ENCODE measurements at regions not wholly inside any gene's neighbourhood (a gene's known extent, or its start where the extent isn't known, plus 50 kb on each side); places are given as distances from the start of the nearest gene placed in this dataset.
A peak's percentile ranks its signal among the peaks of the same experiment; 100 is the strongest.
"Not testable (repeated sequence)": the region's sequence is repeated elsewhere in the genome, so short reads cannot be mapped to it uniquely, and the experiment has no call there.

- DNase-seq (ENCODE audit: low read depth in 2 of 2): peak; percentile 93 to 97
Observed at GRCh38 chr4:3955321-3956164, 189.4 kb downstream of the ADRA2C start.

GRCh38 chr4:3956165-3956867 lies 190.1 kb downstream of the ADRA2C start:
- not testable (repeated sequence) for DNase-seq (ENCODE audit: low read depth in 2 of 2)

GRCh38 chr4:3961091-3961672 lies 195.0 kb downstream of the ADRA2C start:
- not testable (repeated sequence) for DNase-seq (ENCODE audit: low read depth in 2 of 2)

- not testable (repeated sequence) for DNase-seq (ENCODE audit: low read depth in 2 of 2)
Observed at GRCh38 chr4:3964572-3965278, 198.5 kb downstream of the ADRA2C start.

GRCh38 chr4:3967204-3967603 lies 201.0 kb downstream of the ADRA2C start:
- not testable (repeated sequence) for DNase-seq (ENCODE audit: low read depth in 2 of 2)

GRCh38 chr4:3972626-3973025 lies 206.4 kb downstream of the ADRA2C start:
- DNase-seq (ENCODE audit: low read depth in 2 of 2): not testable (repeated sequence)

- DNase-seq (ENCODE audit: low read depth in 2 of 2): not testable (repeated sequence)
Observed at GRCh38 chr4:3973581-3974200, 207.5 kb downstream of the ADRA2C start.

GRCh38 chr4:3983518-3984125 lies 217.4 kb downstream of the ADRA2C start:
- DNase-seq (ENCODE audit: low read depth in 2 of 2): not testable (repeated sequence)

- DNase-seq (ENCODE audit: low read depth in 2 of 2): not testable (repeated sequence)
Observed at GRCh38 chr4:3984796-3985195, 218.6 kb downstream of the ADRA2C start.

- not testable (repeated sequence) for DNase-seq (ENCODE audit: low read depth in 2 of 2)
Observed at GRCh38 chr4:3986412-3986811, 220.2 kb downstream of the ADRA2C start.

- not testable (repeated sequence) for DNase-seq (ENCODE audit: low read depth in 2 of 2)
Observed at GRCh38 chr4:3997386-3997785, 229.3 kb downstream of the OTOP1 start.

GRCh38 chr4:4004036-4004435 lies 222.7 kb downstream of the OTOP1 start:
- not testable (repeated sequence) for DNase-seq (ENCODE audit: low read depth in 2 of 2)

- not testable (repeated sequence) for DNase-seq (ENCODE audit: low read depth in 2 of 2)
Observed at GRCh38 chr4:4004702-4005101, 222.0 kb downstream of the OTOP1 start.

GRCh38 chr4:4006356-4006755 lies 220.4 kb downstream of the OTOP1 start:
- DNase-seq (ENCODE audit: low read depth in 2 of 2): not testable (repeated sequence)

- DNase-seq (ENCODE audit: low read depth in 2 of 2): not testable (repeated sequence)
Observed at GRCh38 chr4:4019071-4019470, 207.7 kb downstream of the OTOP1 start.

GRCh38 chr4:4021161-4021560 lies 205.6 kb downstream of the OTOP1 start:
- DNase-seq (ENCODE audit: low read depth in 2 of 2): not testable (repeated sequence)

- not testable (repeated sequence) for DNase-seq (ENCODE audit: low read depth in 2 of 2)
Observed at GRCh38 chr4:4026708-4027107, 200.0 kb downstream of the OTOP1 start.

- not testable (repeated sequence) for DNase-seq (ENCODE audit: low read depth in 2 of 2)
Observed at GRCh38 chr4:4028752-4029151, 198.0 kb downstream of the OTOP1 start.

GRCh38 chr4:4030509-4030908 lies 196.2 kb downstream of the OTOP1 start:
- not testable (repeated sequence) for DNase-seq (ENCODE audit: low read depth in 2 of 2)

- DNase-seq (ENCODE audit: low read depth in 2 of 2): not testable (repeated sequence)
Observed at GRCh38 chr4:4031446-4032135, 195.1 kb downstream of the OTOP1 start.
